AG09319 (cell line): ENCODE measurements at regions not wholly inside any gene's neighbourhood (a gene's known extent, or its start where the extent isn't known, plus 50 kb on each side); places are given as distances from the start of the nearest gene placed in this dataset.

Experiments
- DNase-seq: peaks from one replicate; pipeline ENCODE4 v3.0.0-alpha.2; 2010; ENCODE audit warnings: low read depth; ENCODE audit errors: extremely low read depth
- CTCF ChIP-seq: IDR thresholded peaks from 2 replicates; pipeline ENCODE4 v1.5.1; 2011; ENCODE audit warnings: low read depth, mild to moderate bottlenecking, inconsistent platforms, low read length, moderate library complexity

- TF ChIP-seq CTCF: no peak
- DNase-seq: no peak
Observed at GRCh38 chr13:52944697-52945096, 83.9 kb upstream of the OLFM4 start.

GRCh38 chr13:52938065-52938464, 89.6 kb upstream of the PCDH8 start:
- DNase-seq: no peak
- no peak for TF ChIP-seq CTCF

- TF ChIP-seq CTCF: no peak
- no peak for DNase-seq
Observed at GRCh38 chr13:52936806-52937205, 88.4 kb upstream of the PCDH8 start.

- DNase-seq: no peak
- TF ChIP-seq CTCF: no peak
Observed at GRCh38 chr13:52934258-52934657, 85.8 kb upstream of the PCDH8 start.

GRCh38 chr13:52933547-52934210, 85.2 kb upstream of the PCDH8 start:
- no peak for TF ChIP-seq CTCF
- no peak for DNase-seq

- no peak for DNase-seq
- TF ChIP-seq CTCF: no peak
Observed at GRCh38 chr13:52933099-52933498, 84.7 kb upstream of the PCDH8 start.

GRCh38 chr13:52932649-52933048, 84.2 kb upstream of the PCDH8 start:
- DNase-seq: no peak
- no peak for TF ChIP-seq CTCF
